Endothelial cell of umbilical vein (primary cell): ENCODE measurements at regions not wholly inside any gene's neighbourhood (a gene's known extent, or its start where the extent isn't known, plus 50 kb on each side); places are given as distances from the start of the nearest gene placed in this dataset.

ENCODE experiments used
- BruUV-seq: library from RNA; stranded (reverse); fragments of 400-500 nt; replicated peaks from 2 replicates; lab custom pipeline; 2021; lab: Mats Ljungman, UMichigan
- CTCF ChIA-PET: fragments of 300-600, 350-600 bp; sonication (Branson Sonifier 250); formaldehyde crosslinking; loops from one replicate; lab custom pipeline; 2021; ENCODE audit warnings: antibody characterized with exemption, inconsistent platforms; lab: Charles Lee
- POLR2A ChIA-PET: fragments of 300-600, 350-600 bp; sonication (Branson Sonifier 250); formaldehyde crosslinking; loops from one replicate; lab custom pipeline; 2021; ENCODE audit warnings: antibody characterized with exemption, inconsistent platforms; lab: Charles Lee
- DNase-seq: peaks from one replicate; pipeline ENCODE4 v3.0.0-alpha.2; 2011; ENCODE audit warnings: low read depth, low spot score
- FAIRE-seq: peaks from 2 replicates; lab custom pipeline; 2011; peaks lifted over from hg19 to GRCh38; lab: Jason Lieb, UNC
- H2AFZ ChIP-seq: 2 replicates; pipeline ENCODE4 v1.6.0; 2012; ENCODE audit warnings: low read depth, low read length, control low read depth, inconsistent platforms
- H3K27ac ChIP-seq: 2 replicates; pipeline ENCODE4 v1.5.1; 2011; ENCODE audit warnings: low read depth, mild to moderate bottlenecking, control low read depth, low read length, moderate library complexity; ENCODE audit not compliant: insufficient read depth
- H3K27me3 ChIP-seq, 2 experiments: 2 replicates each; pipeline versions ENCODE4 v1.6.0 to v1.6.1; 2011; ENCODE audit warnings: low read length in 2 of 2, mixed read lengths in 1 of 2; ENCODE audit not compliant: control insufficient read depth in 2 of 2, insufficient read depth in 2 of 2
- H3K36me3 ChIP-seq, 2 experiments: 2 replicates in 1 of 2; 3 replicates in 1 of 2; pipeline ENCODE4 v1.5.1; 2011; ENCODE audit warnings: low read length in 2 of 2, mild to moderate bottlenecking in 1 of 2, moderate library complexity in 1 of 2; ENCODE audit not compliant: control insufficient read depth in 2 of 2, insufficient read depth in 2 of 2; ENCODE audit errors: extremely low read depth in 1 of 2
- H3K4me1 ChIP-seq: 3 replicates; pipeline ENCODE4 v1.5.1; 2011; ENCODE audit warnings: mild to moderate bottlenecking, low read length; ENCODE audit not compliant: control insufficient read depth, insufficient read depth; ENCODE audit errors: extremely low read depth
- H3K4me2 ChIP-seq: 2 replicates; pipeline ENCODE4 v1.6.1; 2011; ENCODE audit warnings: low read length, control low read depth, mixed read lengths; ENCODE audit not compliant: insufficient read depth
- H3K4me3 ChIP-seq, 3 experiments: fragments of 200-600 bp in 1 of 3; sonication (generic), shearing (Covaris generic) in 1 of 3; replicated peaks in 1 of 3; 2 replicates each; pipeline ENCODE4 v1.5.1; 2011 to 2016; ENCODE audit warnings: control low read depth in 3 of 3, low read length in 3 of 3, mild to moderate bottlenecking in 2 of 3, inconsistent platforms in 1 of 3, low read depth in 1 of 3, moderate library complexity in 1 of 3; ENCODE audit not compliant: insufficient read depth in 1 of 3
- H3K79me2 ChIP-seq: 2 replicates; pipeline ENCODE4 v1.6.0; 2012; ENCODE audit warnings: low read length, inconsistent platforms; ENCODE audit not compliant: control insufficient read depth, insufficient read depth
- H3K9ac ChIP-seq: replicated peaks from 2 replicates; pipeline ENCODE3; 2011; ENCODE audit warnings: low read length, control low read depth; ENCODE audit not compliant: insufficient read depth; ENCODE audit errors: extremely low read depth
- H3K9me1 ChIP-seq: replicated peaks from 3 replicates; pipeline ENCODE4 v1.6.0; 2011; ENCODE audit warnings: mild to moderate bottlenecking, low read length; ENCODE audit not compliant: control insufficient read depth, insufficient read depth; ENCODE audit errors: extremely low read depth
- H3K9me3 ChIP-seq: replicated peaks from 2 replicates; pipeline ENCODE4 v1.5.1; 2012; ENCODE audit warnings: low read length, inconsistent platforms; ENCODE audit not compliant: control insufficient read depth, insufficient read depth
- H4K20me1 ChIP-seq: replicated peaks from 2 replicates; pipeline ENCODE3; 2011; ENCODE audit warnings: mild to moderate bottlenecking, low read length; ENCODE audit not compliant: control insufficient read depth, insufficient read depth; ENCODE audit errors: extremely low read depth
- CTCF ChIP-seq, 2 donors: IDR thresholded peaks; 1 replicate in 1 of 2; 2 replicates in 1 of 2; pipeline ENCODE4 v1.5.1; 2011; ENCODE audit warnings: low read length in 2 of 2, mild to moderate bottlenecking in 2 of 2, moderate library complexity in 2 of 2, control low read depth in 1 of 2, inconsistent platforms in 1 of 2, low read depth in 1 of 2; ENCODE audit not compliant: insufficient read depth in 1 of 2; ENCODE audit errors: extremely low read depth in 1 of 2
- EZH2 ChIP-seq: IDR thresholded peaks from 2 replicates; pipeline ENCODE4 v1.6.1; 2012; ENCODE audit warnings: borderline replicate concordance, low read depth, mild to moderate bottlenecking, moderate library complexity, low read length, inconsistent platforms; ENCODE audit not compliant: severe bottlenecking
- FOS ChIP-seq: IDR thresholded peaks from 2 replicates; pipeline ENCODE4 v1.6.1; 2011; ENCODE audit warnings: mild to moderate bottlenecking, low read length, moderate library complexity, borderline replicate concordance; ENCODE audit not compliant: insufficient read depth
- GATA2 ChIP-seq: IDR thresholded peaks from 2 replicates; pipeline ENCODE4 v1.7.0; 2011; ENCODE audit warnings: low read depth, mild to moderate bottlenecking, moderate library complexity, mixed read lengths, low read length; ENCODE audit not compliant: insufficient read length, insufficient read depth
- JUN ChIP-seq: IDR thresholded peaks from 2 replicates; pipeline ENCODE4 v1.6.1; 2011; ENCODE audit warnings: borderline replicate concordance, low read depth; ENCODE audit not compliant: insufficient read length, insufficient read depth
- MAX ChIP-seq: IDR thresholded peaks from 2 replicates; pipeline ENCODE4 v1.6.1; 2011; ENCODE audit not compliant: insufficient read depth, insufficient read length
- MYC ChIP-seq: IDR thresholded peaks from one replicate; pipeline ENCODE4 v1.6.1; 2011; ENCODE audit warnings: mild to moderate bottlenecking, low read depth, low read length
- POLR2A ChIP-seq: IDR thresholded peaks from 2 replicates; pipeline ENCODE4 v1.6.1; 2012; ENCODE audit warnings: low read depth, mild to moderate bottlenecking, control low read depth, low read length
- POLR2AphosphoS5 ChIP-seq: IDR thresholded peaks from 2 replicates; pipeline ENCODE4 v1.6.1; 2012; ENCODE audit warnings: low read depth, mild to moderate bottlenecking, control low read depth, low read length, moderate library complexity; ENCODE audit not compliant: insufficient read depth
- dilution Hi-C: fragments of 300-500 bp; cut with MboI; formaldehyde crosslinking; loops from one replicate; pipeline ENCODE4 v1.15.0; 2019; ENCODE audit warnings: low sequenced_read_pairs; ENCODE audit not compliant: extremely low pct_ligation_motif_present
- intact Hi-C: fragments of 100-400 bp; cut with micrococcal nuclease; formaldehyde crosslinking; loops from one replicate; pipeline ENCODE4 v1.10.0; 2022

GRCh38 chr13:59012731-59013130 is 1151.0 kb downstream of the DIAPH3 start:
- no peak overlapping the region for H3K4me3 ChIP-seq
- H3K36me3 ChIP-seq = no peaks in the 10 kb centered on the region
- H3K9me3 ChIP-seq = no peaks in the 10 kb centered on the region
- ChIA-PET POLR2A (no interaction called here), CTCF (no interaction called here)
- no peak overlapping the region for H3K9ac ChIP-seq
- H3K9me1 ChIP-seq = no peaks in the 10 kb centered on the region
- no TSS peak for BruUV-seq
- FAIRE-seq (no peak), DNase-seq (no peak)
- no peaks in the 10 kb centered on the region for H3K79me2 ChIP-seq
- H4K20me1 ChIP-seq = no peaks in the 10 kb centered on the region
- TF ChIP-seq MAX = no peak
- TF ChIP-seq POLR2AphosphoS5 = no peak
- TF ChIP-seq MYC = no peak
- TF ChIP-seq CTCF (IDR thresholded peaks at IDR 0.05; ENCODE audit: extremely low read depth in 1 of 2, insufficient read depth in 1 of 2, low read depth in 1 of 2, low read length in 2 of 2) = no peak
- no peak for TF ChIP-seq EZH2
- no peak for TF ChIP-seq FOS
- no peak for TF ChIP-seq JUN
- no peak for TF ChIP-seq POLR2A
- no peak for TF ChIP-seq GATA2
- no peaks in the 10 kb centered on the region for H3K27me3 ChIP-seq
- H3K4me1 ChIP-seq = no peaks in the 10 kb centered on the region
- intact Hi-C loops (no loop called here), dilution Hi-C loops (no loop called here)
- H2AFZ ChIP-seq = no peak overlapping the region
- no peak overlapping the region for H3K4me2 ChIP-seq
- no peak overlapping the region for H3K27ac ChIP-seq
